ENCODE measurements at regions not wholly inside any gene's neighbourhood (a gene's known extent, or its start where the extent isn't known, plus 50 kb on each side); places are given as distances from the start of the nearest gene placed in this dataset.

GRCh38 chr1:84742653-84743052, 52.4 kb upstream of the SSX2IP start:
- TF ChIP-seq, protein P1, sequence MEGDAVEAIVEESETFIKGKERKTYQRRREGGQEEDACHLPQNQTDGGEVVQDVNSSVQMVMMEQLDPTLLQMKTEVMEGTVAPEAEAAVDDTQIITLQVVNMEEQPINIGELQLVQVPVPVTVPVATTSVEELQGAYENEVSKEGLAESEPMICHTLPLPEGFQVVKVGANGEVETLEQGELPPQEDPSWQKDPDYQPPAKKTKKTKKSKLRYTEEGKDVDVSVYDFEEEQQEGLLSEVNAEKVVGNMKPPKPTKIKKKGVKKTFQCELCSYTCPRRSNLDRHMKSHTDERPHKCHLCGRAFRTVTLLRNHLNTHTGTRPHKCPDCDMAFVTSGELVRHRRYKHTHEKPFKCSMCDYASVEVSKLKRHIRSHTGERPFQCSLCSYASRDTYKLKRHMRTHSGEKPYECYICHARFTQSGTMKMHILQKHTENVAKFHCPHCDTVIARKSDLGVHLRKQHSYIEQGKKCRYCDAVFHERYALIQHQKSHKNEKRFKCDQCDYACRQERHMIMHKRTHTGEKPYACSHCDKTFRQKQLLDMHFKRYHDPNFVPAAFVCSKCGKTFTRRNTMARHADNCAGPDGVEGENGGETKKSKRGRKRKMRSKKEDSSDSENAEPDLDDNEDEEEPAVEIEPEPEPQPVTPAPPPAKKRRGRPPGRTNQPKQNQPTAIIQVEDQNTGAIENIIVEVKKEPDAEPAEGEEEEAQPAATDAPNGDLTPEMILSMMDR (IDR thresholded peaks at IDR 0.05; ENCODE audit: extremely low read depth, missing control alignments) = no peak
- DNase-seq (ENCODE audit: low spot score) = no peak

GRCh38 chr1:84740050-84740714, 49.9 kb upstream of the SSX2IP start:
- DNase-seq (ENCODE audit: low spot score) = no peak
- TF ChIP-seq, protein P1 (IDR thresholded peaks at IDR 0.05; ENCODE audit: extremely low read depth, missing control alignments) = no peak

Data from GM20000 (cell line).